Fibroblast of skin of left quadriceps (primary cell): ENCODE measurements at regions not wholly inside any gene's neighbourhood (a gene's known extent, or its start where the extent isn't known, plus 50 kb on each side); places are given as distances from the start of the nearest gene placed in this dataset.

Experiments used
- DNase-seq, 2 experiments: peaks; one replicate each; pipeline ENCODE4 v3.0.0-alpha.2; 2013; ENCODE audit warnings: low read depth in 2 of 2

GRCh38 chr4:178028481-178028880 lies 586.2 kb upstream of the AGA start:
- no peak for DNase-seq

DNA sequence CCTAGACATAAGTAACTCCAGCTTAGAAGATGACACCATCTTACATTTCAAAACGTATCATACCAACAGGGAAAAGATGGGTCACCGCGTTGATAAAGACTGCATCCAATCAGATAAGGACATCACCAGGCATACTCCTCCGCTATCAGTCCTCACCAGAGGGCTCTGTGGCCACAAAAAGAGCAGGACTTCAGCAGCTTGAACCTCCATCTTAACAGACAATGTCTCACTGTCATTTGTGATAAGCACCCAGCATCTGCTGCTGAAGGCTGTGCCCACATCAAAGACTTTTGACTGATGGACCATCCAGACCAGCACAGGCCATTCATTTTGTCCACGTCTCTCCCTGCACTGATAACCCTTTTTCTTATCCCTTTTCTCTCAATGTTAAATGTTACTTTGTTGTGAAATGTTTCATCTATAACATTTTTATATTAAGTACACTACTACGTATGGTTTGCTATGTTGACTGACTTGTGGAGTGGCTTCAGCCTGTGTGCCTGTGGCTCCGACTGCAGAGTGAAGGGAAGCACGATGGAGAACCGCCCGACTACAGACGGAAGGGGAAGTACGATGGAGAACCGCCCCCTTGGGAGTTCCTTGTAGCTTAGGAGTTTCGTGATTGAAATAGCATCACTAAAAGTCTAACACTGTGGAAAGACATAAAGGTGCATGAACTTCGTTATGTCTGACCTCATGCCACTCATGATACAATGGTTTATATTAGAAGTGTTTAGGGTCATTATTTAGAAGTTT lies 595.4 kb upstream of the AGA start:
- no peak for DNase-seq

GRCh38 chr4:178056996-178057395 lies 614.8 kb upstream of the AGA start:
- no peak for DNase-seq

DNA sequence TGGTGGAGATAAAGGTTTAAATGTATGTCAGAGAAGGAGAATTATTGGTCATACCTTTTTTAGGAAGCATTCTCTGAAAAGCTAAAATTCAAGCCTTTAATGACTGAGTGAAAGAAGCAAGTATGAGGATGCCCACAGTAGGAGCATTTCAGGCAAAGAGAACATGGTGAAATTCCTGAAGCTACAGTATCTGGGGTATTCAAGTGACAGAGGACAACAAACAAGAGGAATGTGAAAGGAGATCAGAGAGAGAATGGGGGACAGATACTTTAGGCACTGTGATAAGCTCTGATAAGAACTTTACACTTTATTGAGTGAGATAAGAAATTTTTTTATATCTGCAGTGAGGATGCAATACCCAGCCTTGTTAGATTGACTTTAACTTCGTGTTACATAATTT lies 621.3 kb upstream of the AGA start:
- no peak for DNase-seq

- DNase-seq, result no peak
Observed at GRCh38 chr4:178066338-178066941, 624.2 kb upstream of the AGA start.

- DNase-seq, result no peak
Observed at GRCh38 chr4:178068136-178068535, 625.9 kb upstream of the AGA start.

- DNase-seq, result no peak
Observed at GRCh38 chr4:178070163-178070562, 627.9 kb upstream of the AGA start.

DNA sequence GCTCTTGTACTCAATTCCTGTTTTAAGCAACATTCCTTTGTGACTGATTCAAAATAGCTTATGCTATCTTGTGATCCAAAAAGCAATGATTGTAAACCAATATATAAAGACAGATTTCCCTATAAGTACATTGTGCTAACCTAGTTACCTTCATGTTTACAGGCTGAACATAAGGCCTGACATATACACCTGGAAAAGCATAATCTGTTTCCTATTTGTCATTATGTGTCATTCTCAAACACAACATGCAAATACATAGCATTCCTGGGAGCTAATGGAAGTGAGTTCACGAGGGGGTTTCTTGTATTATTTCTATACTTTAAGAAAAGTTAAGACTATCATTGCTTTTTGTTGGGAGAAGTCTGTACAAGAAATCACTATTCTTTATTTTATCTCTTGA lies 638.1 kb upstream of the AGA start:
- no peak for DNase-seq

- peak in 1 of 2 experiments; percentile 13 for DNase-seq
Observed at GRCh38 chr4:178081176-178081575, 638.9 kb upstream of the AGA start.

GRCh38 chr4:178081896-178082295 lies 639.7 kb upstream of the AGA start:
- no peak for DNase-seq

GRCh38 chr4:178082906-178083305 lies 640.7 kb upstream of the AGA start:
- DNase-seq, result peak; percentile 20 to 29

- no peak for DNase-seq
Observed at GRCh38 chr4:178083968-178084367, 641.7 kb upstream of the AGA start.

DNA sequence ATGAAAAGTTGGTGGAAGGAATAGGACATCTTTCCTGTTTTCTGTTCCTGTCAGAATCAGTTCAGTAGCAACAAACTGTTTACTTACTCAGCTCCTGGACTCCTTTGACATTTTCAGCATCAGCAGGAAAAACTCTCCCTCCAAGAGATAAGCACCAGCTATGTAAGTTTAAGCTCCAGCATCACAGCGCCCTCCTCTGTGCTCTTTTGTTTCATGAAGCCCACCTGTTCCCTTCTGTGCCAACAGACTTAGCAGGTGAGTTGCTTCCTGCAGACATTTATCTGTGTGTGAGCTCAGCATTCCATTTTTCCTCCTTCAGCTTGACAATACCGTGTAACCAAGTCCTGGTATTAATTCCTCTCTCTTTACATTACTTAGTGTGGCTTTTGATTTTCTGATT lies 644.1 kb upstream of the AGA start:
- no peak for DNase-seq

DNA sequence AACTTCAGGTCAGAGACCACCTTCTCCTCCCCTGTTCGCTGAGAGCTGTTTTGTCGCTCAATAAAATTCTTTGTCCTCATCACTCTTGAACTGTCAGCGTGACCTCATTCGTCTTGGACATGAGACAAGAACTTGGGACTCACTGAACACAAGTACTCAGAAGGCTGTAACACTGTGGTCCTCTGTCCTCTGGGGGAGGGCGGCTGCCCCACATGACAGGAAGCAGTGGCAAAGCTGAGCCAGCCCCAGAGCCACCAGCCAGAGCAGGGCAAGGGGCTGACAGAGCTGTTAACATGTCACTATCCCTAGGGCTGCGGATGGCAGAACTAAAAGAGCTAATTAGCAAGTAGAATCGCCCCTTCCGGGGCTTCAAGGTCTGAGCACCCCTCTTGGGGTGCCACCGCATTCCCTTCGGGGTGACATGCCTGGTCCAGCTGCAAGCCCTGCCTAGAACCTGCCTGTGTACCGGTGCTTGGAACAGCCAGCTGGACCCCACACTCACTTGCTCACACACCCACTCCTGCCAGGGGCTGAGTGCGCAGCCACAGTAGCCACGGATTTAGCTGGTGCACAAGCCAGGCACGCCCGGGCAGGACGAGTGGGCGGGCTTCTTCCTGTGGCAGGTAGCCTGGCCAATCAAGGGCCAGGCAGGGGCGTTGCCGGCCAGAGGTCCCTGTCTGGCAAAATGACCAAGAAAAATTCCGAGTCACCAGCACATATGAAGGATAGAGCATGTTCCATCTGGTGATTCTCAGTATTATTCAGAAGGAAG lies 648.6 kb upstream of the AGA start:
- no peak for DNase-seq

DNA sequence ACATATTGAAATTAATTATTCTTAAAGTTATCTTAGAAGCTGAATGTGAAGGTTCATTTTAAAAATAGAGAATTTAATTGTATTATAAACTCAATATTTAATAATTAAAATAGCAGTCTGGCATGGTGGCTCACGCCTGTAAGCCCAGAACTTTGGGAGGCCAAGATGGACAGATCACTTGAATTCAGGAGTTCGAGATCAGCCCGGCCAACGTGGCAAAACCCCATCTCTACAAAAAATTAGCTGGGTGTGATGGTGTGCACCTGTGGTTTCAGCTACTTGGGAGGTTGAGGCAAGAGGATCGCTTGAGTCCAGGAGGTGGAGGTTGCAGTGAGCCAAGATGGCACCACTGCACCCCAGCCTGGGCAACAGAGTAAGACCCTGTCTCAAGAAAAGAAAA lies 659.9 kb upstream of the AGA start:
- no peak for DNase-seq

DNA sequence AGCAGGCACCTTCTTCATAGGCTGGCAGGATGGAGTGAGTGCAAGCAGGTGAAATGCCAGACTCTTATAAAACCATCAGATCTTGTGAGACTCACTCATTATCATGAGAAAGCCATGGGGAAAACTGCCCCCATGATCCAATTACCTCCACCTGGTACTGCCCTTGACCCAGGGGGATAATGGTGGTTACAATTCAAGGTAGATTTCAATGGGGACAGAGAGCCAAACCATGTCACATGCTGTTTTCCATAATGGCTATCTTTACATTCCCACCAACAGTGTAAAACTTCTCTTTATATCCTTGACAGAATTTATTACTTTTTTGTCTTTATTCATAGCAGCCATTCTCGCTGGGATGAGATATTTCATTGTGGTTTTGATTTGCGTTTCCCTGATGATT lies 663.0 kb upstream of the AGA start:
- DNase-seq, result no peak

DNA sequence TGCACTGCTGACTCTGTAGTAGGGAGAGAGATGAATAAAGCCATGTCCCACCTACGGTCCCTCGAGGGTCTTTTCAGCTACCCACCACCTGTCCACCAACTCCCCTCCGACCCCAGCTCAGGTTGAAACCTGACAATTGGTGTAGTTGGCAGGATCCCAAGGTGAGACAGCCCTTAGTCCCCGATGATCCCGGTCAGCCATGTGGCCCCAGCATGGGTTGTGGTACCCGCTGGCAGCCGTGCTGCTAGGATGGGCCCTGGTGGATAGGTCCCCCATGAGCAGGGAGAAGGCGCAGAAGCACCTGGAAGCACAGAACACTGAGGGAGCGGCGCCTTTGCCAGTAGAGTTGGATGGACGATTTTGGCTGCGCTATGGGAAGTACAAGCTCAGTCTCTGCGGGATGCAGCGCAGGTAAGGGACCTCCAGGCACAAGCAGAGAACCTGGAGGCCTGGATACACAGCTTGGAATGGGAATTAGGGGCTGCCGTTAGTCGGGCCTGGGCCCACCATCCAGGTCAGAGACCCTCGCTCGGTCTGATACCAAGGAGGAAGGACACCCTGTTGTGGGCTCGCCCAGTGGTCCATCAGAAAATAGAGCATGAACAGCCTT lies 694.6 kb upstream of the AGA start:
- no peak for DNase-seq

DNA sequence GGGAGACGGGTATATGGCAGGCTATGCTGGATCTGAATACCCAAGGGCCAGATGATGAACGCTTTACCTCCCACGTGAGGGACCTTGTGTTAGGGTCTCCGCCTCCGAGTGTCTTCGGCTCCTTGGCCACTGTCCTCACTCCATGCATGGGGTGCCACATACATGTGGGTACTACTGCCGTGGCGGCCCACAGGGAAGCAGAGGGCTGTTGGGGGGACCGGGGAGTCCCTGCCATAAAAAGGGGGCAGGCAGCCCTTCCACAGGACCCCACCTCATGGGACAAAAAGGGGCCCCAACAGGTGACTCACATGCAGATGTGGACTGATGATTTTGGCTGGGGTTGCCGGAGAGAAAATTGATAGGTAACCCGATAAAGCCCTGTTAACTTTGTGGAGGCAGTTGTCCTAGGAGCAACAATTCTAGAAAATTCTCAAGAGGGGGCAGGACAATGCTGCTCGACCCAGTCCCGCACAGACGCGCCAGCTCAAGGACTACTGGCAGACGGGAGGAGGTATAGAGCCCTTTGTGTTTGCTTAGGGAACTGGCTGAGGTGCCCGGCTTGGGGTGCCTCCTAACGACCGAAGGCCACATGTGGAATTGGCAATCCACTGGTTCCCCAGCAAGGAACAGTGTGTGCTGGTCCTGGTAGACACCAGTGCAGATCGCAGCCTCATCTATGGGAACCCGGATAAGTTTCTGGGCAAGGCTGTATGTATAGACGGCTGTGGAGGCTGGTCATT lies 695.7 kb upstream of the AGA start:
- no peak for DNase-seq

DNA sequence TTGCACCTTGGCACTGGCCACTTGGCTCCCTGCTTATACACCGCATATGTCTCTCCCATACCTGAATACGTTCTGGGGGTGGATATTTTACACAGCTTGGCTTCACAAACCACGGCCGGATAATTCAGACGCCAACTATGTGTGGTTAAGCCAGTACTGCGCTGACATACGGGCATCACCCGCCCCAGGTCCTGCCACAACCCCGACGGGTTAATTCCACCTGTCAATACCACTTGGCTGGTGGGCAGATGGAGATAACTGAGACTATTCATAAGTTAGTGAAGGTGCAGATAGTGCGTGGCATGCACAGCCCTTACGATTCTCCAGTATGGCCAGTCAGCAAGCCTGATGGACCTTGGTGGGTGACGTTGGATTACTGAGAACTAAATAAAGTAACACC lies 696.3 kb upstream of the AGA start:
- DNase-seq, result no peak

GRCh38 chr4:178140326-178140915 lies 698.2 kb upstream of the AGA start:
- DNase-seq, result no peak

DNA sequence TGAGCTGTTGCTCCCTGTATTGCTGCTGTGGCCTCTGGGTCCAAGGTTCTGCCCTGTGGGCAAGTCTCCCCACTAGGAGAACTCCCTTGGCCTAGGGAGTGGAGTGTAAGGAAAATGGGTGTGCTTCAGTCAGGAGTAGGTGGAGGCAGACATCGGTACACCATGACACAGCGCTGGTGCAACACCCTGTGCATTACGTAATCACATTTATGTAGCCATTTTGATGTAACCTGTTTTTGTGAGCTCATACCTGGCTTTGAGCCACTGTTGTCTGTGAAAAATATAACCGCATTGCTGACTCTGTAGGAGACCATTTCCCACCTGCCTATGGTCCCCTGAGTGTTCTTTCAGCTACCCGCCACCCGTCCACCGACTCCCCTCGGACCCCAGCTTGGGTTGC lies 700.5 kb upstream of the AGA start:
- DNase-seq, result no peak
